PC-3 (cell line): ENCODE measurements at regions not wholly inside any gene's neighbourhood (a gene's known extent, or its start where the extent isn't known, plus 50 kb on each side); places are given as distances from the start of the nearest gene placed in this dataset.

Source experiments
- CTCF ChIP-seq: fragments of 300-600 bp; sonication (generic); conservative IDR thresholded peaks from 2 replicates; pipeline ENCODE4 v1.5.1; 2017; ENCODE audit warnings: antibody characterized with exemption, low read depth, mild to moderate bottlenecking, low read length
- EZH2 ChIP-seq: fragments of 300-600 bp; sonication (generic); IDR thresholded peaks from one replicate; pipeline ENCODE4 v1.6.1; 2017; ENCODE audit warnings: antibody characterized with exemption, mild to moderate bottlenecking, low read length; ENCODE audit not compliant: unreplicated experiment

- TF ChIP-seq CTCF: no peak
- TF ChIP-seq EZH2: no peak
Observed at GRCh38 chr2:107187870-107188269, 301.9 kb upstream of the ST6GAL2 start.
